Mesothelial cell of epicardium (in vitro differentiated cells): ENCODE measurements at regions not wholly inside any gene's neighbourhood (a gene's known extent, or its start where the extent isn't known, plus 50 kb on each side); places are given as distances from the start of the nearest gene placed in this dataset.

Experiments
- DNase-seq, 2 experiments: peaks; one replicate each; pipeline ENCODE4 v3.0.0; 2021; ENCODE audit warnings: low spot score in 2 of 2; ENCODE audit not compliant: unreplicated experiment in 2 of 2
- H3K27ac Mint-ChIP-seq: 2 replicates; pipeline ENCODE4 v1.8.0; 2021; ENCODE audit warnings: mixed read lengths
- H3K27me3 Mint-ChIP-seq: 2 replicates; pipeline ENCODE4 v1.8.0; 2021; ENCODE audit warnings: low read depth, mixed read lengths
- H3K36me3 Mint-ChIP-seq: 2 replicates; pipeline ENCODE4 v1.8.0; 2021; ENCODE audit warnings: mixed read lengths
- H3K4me1 Mint-ChIP-seq: 2 replicates; pipeline ENCODE4 v1.8.0; 2021; ENCODE audit warnings: mixed read lengths
- H3K4me3 Mint-ChIP-seq: 2 replicates; pipeline ENCODE4 v1.8.0; 2021; ENCODE audit warnings: mild to moderate bottlenecking, moderate library complexity, mixed read lengths
- H3K9me3 Mint-ChIP-seq: 2 replicates; pipeline ENCODE4 v1.8.0; 2021; ENCODE audit warnings: mixed read lengths
- TF ChIP-seq, protein P1 (sequence below): fragments of 200-600 bp; sonication (generic); IDR thresholded peaks from one replicate; pipeline ENCODE4 v1.5.0; 2021; ENCODE audit warnings: antibody characterized with exemption; ENCODE audit not compliant: unreplicated experiment

GRCh38 chr2:180609626-180610340, 370.6 kb upstream of the UBE2E3 start:
- Mint-ChIP-seq H3K36me3 (no peaks in the 10 kb centered on the region), H3K9me3 (no peaks in the 10 kb centered on the region), H3K4me1 (peaks cover 23% of the 10 kb centered on the region), H3K27me3 (peaks cover 4% of the 10 kb centered on the region), H3K4me3 (no peak overlapping the region), H3K27ac (no peak overlapping the region)
- no peak for DNase-seq
- TF ChIP-seq, protein P1, sequence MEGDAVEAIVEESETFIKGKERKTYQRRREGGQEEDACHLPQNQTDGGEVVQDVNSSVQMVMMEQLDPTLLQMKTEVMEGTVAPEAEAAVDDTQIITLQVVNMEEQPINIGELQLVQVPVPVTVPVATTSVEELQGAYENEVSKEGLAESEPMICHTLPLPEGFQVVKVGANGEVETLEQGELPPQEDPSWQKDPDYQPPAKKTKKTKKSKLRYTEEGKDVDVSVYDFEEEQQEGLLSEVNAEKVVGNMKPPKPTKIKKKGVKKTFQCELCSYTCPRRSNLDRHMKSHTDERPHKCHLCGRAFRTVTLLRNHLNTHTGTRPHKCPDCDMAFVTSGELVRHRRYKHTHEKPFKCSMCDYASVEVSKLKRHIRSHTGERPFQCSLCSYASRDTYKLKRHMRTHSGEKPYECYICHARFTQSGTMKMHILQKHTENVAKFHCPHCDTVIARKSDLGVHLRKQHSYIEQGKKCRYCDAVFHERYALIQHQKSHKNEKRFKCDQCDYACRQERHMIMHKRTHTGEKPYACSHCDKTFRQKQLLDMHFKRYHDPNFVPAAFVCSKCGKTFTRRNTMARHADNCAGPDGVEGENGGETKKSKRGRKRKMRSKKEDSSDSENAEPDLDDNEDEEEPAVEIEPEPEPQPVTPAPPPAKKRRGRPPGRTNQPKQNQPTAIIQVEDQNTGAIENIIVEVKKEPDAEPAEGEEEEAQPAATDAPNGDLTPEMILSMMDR = no peak

GRCh38 chr2:180607514-180608049, 372.8 kb upstream of the UBE2E3 start:
- DNase-seq = no peak
- H3K27me3 Mint-ChIP-seq = peaks cover 4% of the 10 kb centered on the region
- H3K4me1 Mint-ChIP-seq = peaks cover 32% of the 10 kb centered on the region
- H3K36me3 Mint-ChIP-seq = no peaks in the 10 kb centered on the region
- no peak overlapping the region for H3K27ac Mint-ChIP-seq
- no peak overlapping the region for H3K4me3 Mint-ChIP-seq
- TF ChIP-seq, protein P1 = no peak
- no peaks in the 10 kb centered on the region for H3K9me3 Mint-ChIP-seq

DNA sequence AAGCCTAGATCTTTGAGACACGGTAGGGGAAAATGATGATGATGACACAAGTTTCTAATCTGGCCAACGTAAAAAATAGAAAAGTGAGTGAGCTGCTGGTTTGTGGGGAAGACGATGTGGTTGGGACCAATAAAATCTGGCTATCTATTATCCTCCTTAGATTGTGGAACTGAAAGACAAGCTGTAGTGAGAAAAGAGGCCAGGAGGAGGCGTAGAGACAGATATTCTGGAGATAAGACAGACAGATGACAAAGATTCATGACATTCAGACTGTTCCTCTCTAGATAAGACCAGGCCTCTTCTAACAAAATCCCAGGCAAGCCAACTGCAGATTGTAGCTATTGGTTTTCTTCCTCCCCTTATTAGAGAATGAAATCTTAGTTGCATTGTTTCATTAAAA, 376.3 kb upstream of the UBE2E3 start:
- Mint-ChIP-seq H3K4me1 (peaks cover 25% of the 10 kb centered on the region), H3K36me3 (no peaks in the 10 kb centered on the region), H3K9me3 (no peaks in the 10 kb centered on the region), H3K27me3 (peaks cover 9% of the 10 kb centered on the region), H3K4me3 (no peak overlapping the region), H3K27ac (no peak overlapping the region)
- no peak for DNase-seq
- TF ChIP-seq, protein P1 = no peak

DNA sequence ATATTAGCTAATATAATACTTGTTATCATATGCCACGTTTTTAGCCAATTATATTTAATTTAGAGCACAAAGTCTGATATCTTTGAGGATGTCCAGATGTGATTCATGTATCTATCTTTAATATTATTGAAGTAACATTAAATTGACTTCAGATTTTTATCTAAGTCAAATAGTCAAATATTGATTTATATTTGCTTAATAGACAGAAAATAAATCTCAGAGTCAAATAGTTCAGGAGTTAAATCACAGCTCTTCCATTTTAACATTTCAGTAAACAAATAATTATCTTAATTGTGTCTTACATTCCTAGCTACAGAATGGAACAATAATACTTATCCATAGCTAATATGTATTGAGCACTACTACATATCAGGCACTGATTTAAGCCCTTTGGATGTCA, 379.4 kb upstream of the UBE2E3 start:
- no peak overlapping the region for H3K27ac Mint-ChIP-seq
- no peaks in the 10 kb centered on the region for H3K36me3 Mint-ChIP-seq
- H3K4me3 Mint-ChIP-seq = no peak overlapping the region
- no peak for DNase-seq
- H3K9me3 Mint-ChIP-seq = peaks cover 4% of the 10 kb centered on the region
- H3K4me1 Mint-ChIP-seq = peaks cover 10% of the 10 kb centered on the region
- TF ChIP-seq, protein P1 = no peak
- H3K27me3 Mint-ChIP-seq = peaks cover 9% of the 10 kb centered on the region

DNA sequence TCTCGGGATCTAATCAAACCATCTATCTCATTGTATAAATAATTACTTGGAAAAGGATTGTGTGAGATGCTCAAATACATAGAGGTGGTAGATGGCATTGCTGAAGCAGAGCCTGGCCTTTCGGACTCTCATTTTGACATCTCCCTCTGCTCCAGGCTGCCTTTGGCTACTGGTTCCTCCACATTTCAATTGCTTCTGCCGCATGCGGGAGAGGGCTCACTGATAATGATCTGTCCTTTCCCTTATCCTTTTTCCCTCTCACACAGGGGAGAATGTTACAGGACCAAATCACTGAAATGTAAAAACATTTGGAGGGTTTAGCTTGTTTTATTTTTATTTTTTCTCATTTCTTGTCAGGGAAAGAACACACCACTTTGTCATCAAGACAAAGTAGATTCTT, 380.6 kb upstream of the UBE2E3 start:
- no peak overlapping the region for H3K27ac Mint-ChIP-seq
- peaks cover 5% of the 10 kb centered on the region for H3K27me3 Mint-ChIP-seq
- no peaks in the 10 kb centered on the region for H3K36me3 Mint-ChIP-seq
- TF ChIP-seq, protein P1 = no peak
- H3K9me3 Mint-ChIP-seq = peaks cover 4% of the 10 kb centered on the region
- peaks cover 10% of the 10 kb centered on the region for H3K4me1 Mint-ChIP-seq
- H3K4me3 Mint-ChIP-seq = no peak overlapping the region
- no peak for DNase-seq
